ENCODE measurements at regions not wholly inside any gene's neighbourhood (a gene's known extent, or its start where the extent isn't known, plus 50 kb on each side); places are given as distances from the start of the nearest gene placed in this dataset.

DNA sequence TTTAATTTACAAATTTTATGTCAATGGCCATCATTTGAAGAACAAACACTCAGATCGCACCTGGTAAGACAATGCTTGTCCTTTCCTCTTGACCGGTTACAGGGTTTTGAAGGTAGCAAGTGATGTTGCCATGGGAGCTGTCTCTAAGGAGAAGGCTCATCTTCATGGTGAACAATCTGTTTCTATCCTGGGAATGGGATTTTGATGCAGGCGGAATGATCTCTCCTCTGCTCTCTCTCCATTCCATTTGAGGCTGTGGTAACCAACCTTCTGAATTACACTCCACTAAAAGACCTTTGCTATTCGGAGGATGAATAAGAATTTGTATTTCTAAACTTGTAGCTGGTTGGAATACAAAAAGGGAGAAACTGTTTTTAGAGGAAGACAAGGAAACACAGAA, 57.9 kb upstream of the SLC5A9 start:
- no peak for DNase-seq (ENCODE audit: low read depth in 2 of 2)

DNA sequence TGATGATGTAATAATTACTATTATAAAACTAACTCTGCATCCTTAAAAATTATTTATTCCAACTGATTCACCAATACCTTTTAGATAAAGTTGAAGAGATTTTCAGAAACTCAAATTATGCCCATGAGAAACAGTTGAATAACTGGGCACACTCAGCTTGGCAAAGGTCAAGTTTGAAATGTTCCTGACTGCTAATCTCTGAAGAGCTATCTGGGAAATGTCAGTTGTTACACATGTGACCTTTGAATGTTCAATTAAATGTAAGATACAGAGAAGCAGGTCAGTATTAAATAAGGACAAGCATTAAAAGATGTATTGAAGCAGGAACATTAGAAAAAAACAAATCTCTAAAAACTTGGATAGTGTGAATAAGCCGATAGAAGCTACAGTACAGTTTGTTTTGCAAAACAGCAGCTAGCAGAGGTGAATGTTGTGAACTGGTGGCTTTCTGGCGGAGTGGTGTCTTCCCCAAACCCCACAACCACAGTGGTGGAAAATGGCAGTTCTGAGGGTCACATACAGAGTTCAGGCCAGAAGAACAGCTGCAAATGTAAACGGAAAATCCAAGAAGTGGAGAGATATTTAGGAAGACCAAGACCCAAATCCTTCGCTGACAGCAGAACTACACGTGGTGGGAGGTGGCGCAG, 61.9 kb upstream of the SLC5A9 start:
- DNase-seq (ENCODE audit: low read depth in 2 of 2) = no peak

DNA sequence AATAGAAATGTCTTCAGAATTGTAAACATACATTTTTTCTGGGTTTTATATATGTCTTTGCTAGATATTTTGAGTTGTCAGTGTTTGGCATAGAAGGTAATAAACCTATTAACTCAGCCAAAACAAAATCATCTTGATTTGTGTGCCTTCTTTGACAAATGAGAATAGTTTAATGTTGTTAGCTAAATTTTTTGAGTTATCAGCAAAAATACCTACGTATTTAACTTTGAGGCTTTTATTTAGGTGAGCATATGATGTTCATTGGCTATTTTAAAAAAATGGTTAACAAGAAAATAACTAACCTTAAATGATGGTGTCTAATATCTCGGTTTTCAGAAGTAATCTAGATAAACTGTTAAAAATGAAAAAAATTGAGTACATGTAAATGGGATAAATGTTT, 83.2 kb upstream of the SLC5A9 start:
- no peak for DNase-seq (ENCODE audit: low read depth in 2 of 2)

DNA sequence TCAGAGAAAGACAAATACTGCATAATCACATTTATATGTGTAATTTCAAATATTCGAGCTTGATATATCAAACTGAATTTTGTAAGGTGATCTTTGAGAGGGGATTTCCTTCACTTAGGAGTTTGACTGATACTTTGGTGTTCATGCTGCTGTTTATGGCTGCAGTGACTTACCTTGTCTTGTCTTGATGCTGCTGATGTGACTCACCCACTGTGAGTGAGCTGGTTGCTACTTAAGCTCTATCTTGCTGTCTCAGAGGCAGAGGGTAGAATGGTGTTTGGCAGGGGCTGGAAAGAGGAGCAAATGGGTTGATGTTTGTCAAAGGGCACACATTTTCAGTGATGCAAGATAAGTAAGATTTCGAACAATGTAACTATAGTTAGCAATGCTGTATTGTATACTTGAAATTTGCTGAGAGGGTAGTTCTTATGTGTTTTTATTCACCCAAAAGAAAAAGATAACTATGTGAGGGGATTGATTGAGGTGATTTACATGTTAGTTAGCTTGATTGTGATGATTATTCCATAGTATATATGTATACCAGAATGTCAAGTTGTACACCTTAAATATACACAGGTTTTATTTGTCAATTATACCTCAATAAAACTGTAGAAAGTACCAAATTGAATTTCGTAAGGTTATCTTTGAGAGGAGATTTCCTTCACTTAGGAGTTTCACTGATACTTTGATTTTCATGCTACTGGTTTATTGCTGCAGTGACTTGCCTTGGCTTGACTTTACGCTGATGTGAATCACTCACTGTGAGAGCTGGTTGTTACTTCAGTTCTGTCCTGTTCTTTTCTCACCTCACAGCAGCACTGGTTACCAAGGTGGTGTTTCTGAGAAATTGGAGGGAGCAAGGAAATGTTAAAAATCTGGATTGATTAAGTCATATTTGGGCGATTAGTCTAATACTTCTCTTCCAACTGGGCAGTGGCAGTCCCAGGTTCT, 94.5 kb upstream of the SLC5A9 start:
- DNase-seq (ENCODE audit: low read depth in 2 of 2) = no peak

DNA sequence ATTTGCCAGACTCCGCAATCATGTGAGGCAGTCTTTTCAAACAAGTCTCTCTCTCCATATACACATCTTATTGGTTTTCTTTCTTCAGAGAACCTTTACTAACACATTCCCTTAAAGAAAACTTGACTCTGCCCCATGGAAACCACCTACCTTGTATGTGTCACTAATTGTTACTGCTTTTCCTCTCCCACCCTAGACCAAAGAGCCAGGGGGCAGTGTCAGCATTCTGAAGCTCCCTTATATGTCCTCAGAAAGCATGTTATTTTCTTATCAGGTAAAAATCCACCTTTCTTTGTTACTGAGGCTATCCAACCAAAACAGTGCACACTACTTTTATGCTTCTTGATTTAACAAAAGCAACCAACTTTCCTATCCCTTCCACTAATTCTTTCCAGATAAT, 98.9 kb upstream of the SLC5A9 start:
- DNase-seq (ENCODE audit: low read depth in 2 of 2) = no peak

DNA sequence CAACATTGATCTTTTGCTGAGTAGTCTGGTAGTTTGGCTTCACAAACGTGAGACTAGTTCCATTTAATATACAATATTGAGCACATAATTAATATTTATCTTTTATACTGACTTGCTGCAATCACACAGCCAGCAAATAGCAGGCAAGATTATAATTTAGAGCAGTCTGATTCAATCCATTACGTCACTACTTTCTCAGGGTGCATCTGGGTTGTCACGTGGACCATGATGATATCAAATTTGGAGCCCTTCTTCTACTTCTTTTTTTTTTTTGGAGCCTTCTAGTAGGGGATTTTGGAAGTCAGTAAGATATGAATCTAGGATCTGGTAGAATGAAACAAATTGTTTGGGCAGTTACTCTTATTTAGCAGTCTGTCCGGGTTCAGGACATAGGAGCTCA, 100.6 kb upstream of the SLC5A9 start:
- no peak for DNase-seq (ENCODE audit: low read depth in 2 of 2)

DNA sequence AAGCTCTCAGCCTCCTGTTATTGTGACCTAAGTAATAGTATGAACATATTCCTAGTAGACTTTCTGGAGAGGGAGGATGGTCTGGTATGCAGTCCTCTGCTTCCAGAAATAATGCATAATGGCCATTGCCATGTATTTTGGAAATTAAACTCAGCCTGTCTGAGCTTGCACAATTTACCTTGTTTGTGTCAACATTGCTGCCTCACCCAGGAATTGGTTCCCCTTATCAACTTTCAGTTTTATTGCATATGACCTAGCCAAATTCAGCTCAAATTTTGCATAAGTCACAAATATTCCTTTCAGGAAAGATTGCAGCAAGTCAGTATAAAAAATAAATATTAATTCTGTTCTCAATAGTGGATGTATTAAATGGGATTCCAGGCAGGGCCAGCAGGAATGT, 101.9 kb upstream of the SLC5A9 start:
- no peak for DNase-seq (ENCODE audit: low read depth in 2 of 2)

DNA sequence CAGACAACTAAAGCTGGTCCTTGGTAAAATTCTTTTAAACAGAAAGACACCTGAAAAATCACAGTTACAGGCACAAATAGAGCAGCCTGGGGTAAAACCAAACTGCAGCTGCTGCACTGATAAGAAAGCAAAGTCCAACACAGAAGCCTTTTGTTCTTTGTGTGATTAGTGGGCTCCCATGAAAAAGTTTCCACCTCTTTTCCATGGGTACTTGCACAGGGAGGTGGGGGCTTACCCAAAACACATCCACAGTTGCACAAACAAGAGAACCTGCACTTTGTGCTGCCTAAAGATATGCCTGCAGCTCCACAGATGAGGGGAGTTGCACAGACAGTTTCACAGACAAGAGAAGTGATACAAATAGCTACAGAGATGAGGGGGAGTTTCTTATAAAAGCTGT, 106.7 kb upstream of the SLC5A9 start:
- DNase-seq (ENCODE audit: low read depth in 2 of 2) = no peak

DNA sequence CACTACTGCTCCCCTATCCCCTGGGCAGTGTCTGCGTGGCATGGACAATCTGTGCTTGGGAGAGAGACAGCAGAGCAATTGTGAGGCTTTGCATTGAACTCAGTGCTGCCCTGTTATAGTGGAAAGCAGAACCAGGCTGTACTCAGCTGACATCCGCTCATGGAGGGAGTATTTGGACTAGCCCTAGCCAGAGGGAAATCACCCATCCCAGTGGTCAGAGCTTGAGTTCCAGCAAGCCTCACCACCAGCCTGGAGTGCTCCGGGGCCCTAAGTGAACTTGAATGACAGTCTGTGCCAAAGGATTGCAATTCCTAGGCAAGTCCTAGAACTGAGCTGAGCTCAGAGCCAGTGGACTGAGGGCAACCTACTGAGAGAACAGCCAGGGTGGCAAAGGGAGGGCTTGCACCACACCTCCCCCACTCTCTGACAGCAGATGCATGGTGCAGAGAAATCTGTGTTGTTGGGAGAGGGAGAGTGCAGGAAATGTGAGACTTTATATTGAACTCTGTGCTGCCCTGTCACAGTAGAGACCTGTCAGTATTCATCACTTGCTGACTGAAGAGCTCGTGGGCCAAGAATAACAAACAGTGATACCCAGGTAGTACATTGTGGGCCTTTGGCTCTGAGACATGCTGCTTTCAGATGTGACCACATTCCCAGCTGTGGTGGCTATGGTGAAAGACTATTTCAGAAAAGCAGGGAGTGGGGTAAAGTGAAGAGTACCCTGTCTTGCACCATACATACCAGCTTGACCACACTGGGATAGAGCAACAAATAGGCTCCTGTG, 107.7 kb upstream of the SLC5A9 start:
- DNase-seq (ENCODE audit: low read depth in 2 of 2) = no peak

DNA sequence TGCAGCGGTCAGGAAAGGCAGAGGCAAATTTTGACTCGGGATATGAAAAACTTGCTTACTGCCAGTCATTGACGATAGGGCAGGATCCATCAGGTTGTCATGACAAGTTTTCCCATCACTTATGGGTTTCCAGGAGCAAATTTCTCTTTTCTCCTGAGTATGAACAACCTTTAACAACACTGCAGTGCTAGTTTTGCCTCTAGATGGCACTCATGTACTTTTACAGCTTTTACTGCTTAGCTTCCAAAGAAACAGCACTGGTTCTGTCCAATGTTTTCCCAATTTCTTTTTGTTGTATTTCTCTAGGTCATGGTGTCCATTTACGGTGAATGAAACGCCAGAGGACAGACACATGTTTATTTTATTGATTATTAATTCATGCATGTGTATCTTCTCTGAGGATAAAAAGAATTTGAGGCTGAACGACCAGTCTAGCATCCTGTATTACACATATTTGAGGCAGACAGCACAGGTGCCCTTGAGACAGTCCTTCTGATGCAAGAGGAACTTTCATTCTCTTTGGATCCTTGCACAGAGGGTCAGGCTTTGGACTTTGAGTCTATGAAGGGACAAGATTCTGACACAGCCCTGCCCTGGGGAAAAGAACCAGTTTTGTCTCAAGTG, 112.3 kb upstream of the TRABD2B start:
- DNase-seq (ENCODE audit: low read depth in 2 of 2) = peak; percentile 36 to 57

DNA sequence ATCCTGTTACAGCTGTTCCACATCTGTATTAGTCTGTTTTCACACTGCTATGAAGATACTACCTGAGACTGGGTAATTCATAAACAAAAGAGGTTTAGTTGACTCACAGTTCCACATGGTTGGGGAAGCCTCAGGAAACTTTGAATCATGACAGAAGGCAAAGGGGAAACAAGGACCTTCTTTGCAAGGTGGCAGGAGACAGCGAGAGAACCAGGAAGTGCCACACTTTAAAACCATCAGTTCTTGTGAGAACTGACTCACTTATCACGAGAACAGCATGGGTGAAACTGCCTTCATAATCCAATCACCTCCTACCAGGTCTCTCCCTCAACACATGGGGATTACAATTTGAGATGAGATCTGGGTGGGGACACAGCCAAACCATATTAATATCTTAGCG, 110.3 kb upstream of the TRABD2B start:
- DNase-seq (ENCODE audit: low read depth in 2 of 2) = no peak

DNA sequence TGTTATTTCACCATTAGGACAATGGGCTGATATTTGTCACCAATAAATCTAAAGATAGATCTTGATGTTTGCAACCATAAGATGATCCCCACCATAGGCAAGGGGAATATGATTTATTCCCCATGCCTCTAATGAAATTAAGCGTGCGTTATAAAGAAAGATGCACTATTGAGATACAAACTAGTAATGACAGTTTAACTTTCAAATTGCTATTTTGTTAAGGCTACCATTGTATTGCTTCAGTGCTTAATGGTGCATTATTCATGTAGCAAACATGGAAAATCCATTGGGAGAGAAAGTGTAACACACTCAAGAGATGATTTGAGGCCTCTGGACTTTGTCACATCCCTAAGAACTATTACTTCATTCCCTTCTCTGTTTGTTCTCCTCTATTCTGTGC, 108.9 kb upstream of the TRABD2B start:
- no peak for DNase-seq (ENCODE audit: low read depth in 2 of 2)

DNA sequence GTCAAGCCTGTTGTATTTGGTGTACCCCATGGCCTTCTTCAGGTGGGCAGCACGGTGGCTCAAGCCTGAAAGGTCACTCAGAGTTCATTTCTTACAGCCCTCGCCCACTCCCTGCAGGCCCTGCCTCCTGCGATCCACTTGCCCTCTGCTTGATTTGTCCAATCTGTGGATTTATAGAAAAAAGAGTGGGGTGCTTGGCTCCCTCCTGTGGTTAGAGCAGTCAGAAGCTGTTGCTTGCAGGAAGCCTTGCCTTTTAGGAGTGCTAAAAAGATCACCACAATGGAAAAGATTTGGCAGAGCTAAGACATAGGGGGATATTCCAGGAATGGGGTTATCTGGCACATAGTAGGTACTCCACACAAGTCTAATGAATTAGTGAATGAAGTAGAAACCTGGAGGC, 108.0 kb upstream of the TRABD2B start:
- peak in 1 of 2 donors; percentile 7 for DNase-seq (ENCODE audit: low read depth in 2 of 2)

DNA sequence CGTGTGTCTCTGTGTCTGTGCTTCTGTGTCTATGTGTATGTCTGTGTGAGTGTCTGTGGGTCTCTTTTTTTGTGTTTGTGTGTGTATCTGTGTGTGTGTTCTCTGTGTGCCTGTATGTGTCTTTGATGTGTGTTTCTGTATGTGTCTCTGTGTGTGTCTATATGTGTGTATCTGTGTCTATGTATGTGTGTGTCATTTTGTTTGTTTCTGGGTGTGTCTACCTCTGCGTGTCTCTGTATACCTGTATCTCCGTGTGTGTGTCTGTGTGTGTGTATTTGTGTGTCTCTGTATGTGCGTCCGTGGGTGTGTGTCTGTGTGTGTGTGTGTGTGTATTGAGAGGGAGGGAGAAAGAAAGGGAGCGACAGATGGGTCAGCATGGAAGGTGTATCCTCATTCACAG, 106.3 kb upstream of the TRABD2B start:
- no peak for DNase-seq (ENCODE audit: low read depth in 2 of 2)

DNA sequence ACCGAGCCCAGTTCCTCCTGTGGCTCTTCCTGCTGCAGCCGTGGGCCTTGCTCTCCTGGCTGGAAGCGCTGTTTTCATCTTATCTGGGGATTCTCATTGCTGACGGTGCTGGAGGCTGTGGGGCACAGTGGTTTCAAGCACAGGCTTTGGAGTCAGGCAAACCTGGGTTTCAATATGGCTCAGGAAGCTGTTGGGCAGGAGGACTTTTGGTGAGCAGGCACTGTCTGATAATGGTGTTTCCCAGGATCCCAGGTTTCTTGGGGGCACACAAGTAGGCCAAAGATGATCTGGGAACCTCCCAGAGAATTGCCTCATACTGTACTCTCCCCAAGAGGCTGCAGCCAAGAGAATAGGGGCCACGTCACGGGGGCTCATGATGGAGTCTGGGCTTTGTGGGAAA, 105.6 kb upstream of the TRABD2B start:
- no peak for DNase-seq (ENCODE audit: low read depth in 2 of 2)

DNA sequence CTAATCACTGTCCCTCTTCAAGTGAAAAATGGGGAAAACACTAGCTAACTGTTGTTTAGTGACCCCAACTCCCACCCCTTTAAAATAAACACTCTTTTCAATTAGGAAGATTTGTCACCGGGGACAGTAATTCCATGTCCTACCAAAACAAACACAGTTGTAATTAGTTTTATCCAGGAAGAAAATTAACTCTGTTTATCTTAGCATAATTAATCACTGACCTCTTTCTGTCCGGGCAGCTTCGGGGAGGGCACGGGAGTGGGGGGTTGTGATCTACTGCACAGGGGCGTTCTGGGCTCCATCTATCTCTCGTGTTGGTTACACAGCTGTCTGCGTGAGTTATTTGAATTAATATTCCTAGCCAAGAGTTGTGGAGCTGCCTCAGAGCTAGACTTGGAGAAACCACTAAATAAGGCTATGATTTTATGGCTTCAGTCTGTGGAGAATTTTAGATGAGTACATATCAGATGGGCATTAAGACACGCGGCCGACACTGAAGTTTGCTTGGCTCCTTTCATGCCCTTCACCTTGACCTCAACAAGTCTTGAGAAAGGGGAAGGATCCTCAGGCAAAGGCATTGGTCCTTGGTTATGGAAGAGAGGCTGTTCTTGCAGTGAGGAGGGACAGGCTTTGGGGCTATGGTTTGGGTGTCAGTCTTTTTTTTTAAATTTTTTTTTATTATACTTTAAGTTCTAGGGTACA, 102.0 kb upstream of the TRABD2B start:
- DNase-seq (ENCODE audit: low read depth in 2 of 2) = no peak

DNA sequence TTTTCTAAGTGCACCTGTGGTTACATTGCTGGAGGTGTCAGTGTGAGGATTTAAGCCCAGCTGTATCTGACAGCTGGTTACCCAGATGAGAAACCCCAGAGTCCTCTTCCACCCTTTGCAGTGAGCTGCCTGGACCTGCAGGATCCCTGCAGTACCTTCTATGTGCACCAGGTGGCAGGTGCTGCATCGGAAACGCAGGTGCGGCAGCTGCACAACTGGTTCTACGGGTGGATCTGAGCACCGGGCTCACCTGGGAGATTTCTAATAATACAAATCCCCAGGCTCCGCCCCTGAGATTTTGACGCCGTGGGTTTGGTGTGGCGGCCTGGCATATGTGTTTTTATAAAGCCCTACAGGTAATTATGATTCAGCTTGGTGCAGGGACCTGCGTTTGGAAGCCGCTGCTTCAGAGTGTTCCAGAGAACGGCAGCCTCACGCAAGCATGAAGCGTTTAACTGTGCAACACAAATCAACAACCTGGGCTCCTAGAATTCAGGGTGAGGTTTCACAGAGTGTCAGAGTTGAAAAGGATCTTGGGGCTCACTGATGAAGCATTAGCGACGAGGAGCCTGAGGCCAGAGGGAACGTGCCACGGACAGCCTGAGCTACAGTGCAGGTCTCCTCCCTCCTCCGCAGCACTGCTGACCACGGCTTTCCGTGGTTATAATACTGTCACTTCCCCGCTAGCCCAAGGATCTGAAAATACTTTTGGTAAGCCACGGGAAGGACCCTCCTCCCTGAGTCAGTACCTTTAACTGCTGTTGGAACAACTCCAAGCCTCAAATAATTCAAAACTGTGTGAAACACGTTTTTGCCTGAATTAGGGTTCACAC, 96.7 kb upstream of the TRABD2B start:
- peak; percentile 25 to 42 for DNase-seq (ENCODE audit: low read depth in 2 of 2)

DNA sequence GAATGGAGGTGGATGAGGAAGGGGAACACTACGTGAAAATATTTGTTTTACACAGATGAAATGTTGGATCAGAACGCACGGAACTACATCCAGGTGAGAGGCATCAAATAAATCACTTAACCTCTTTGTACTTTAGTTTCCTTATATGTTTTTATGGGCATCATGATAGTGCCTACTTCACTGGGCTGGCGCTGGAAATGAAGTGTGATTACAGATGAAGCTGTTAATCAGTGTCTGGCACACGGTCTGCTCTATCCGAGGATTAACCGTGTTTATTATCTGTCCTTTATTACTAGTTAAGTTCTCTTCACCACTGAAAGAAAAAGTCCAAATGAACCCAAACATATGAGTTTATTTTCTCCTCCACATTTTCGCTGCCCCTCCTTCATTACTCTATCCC, 96.0 kb upstream of the TRABD2B start:
- no peak for DNase-seq (ENCODE audit: low read depth in 2 of 2)

DNA sequence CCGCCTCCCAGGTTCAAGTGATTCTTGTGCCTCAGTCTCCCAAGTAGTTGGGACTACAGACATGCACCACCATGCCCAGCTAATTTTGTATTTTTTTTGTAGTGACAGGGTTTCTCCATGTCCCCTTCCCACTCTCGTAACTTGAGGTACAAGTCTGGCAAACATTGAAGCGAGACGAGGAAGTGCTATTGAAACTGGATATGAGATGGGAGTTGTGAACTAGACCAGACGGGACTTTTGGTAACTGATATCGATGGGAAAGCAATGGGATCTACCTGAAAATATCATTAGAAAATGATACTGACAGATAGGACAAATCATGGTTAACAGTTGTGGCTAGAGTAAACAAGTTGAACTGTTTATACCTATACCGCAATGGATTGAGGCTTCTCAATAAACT, 95.2 kb upstream of the TRABD2B start:
- DNase-seq (ENCODE audit: low read depth in 2 of 2) = no peak

DNA sequence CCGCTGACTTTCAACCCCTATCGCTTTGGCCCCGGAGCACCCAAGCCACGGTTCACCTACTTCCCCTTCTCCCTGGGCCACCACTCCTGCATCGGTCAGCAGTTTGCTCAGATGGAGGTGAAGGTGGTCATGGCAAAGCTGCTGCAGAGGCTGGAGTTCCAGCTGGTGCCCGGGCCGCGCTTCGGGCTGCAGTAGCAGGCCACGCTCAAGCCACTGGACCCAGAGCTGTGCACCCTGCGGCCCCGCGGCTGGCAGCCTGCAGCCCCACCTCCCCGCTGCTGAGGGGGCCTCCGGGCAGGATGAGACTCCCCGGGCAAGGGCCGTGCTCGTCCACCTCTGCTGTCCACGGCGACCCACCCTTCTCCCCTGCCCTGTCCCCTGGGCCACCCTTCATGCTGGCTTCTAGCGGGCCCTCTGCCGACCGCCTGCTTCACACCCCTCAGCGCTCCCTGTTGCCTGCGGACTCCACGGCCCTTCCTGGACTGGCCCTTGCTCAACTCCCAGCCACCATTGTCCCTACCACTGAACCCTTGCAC, 92.2 kb upstream of the TRABD2B start:
- DNase-seq (ENCODE audit: low read depth in 2 of 2) = no peak
